HepG2 (cell line): ENCODE measurements at regions not wholly inside any gene's neighbourhood (a gene's known extent, or its start where the extent isn't known, plus 50 kb on each side); places are given as distances from the start of the nearest gene placed in this dataset.
"Not testable (repeated sequence)": the region's sequence is repeated elsewhere in the genome, so short reads cannot be mapped to it uniquely, and the experiment has no call there.

Experiments used
- ATAC-seq: fragments of 200-7000 bp; cut with Tn5 transposase; 3 replicates; pipeline ENCODE4 v1.9.1; 2020; ENCODE audit warnings: mild to moderate bottlenecking, moderate library complexity
- BruUV-seq: library from RNA; stranded (reverse); fragments of 400-500 nt; replicated peaks from 2 replicates; lab custom pipeline; 2021; lab: Mats Ljungman, UMichigan
- CTCF ChIA-PET: fragments of 300-600 bp; formaldehyde crosslinking; extraction: SDS; loops from one replicate; lab custom pipeline; 2021; ENCODE audit warnings: low total read pairs, inconsistent platforms, low intra/inter-chr PET ratio; lab: Yijun Ruan, JAX
- POLR2A ChIA-PET: fragments of 350-600 bp; sonication (Branson Sonifier 250); formaldehyde crosslinking; loops from one replicate; lab custom pipeline; 2020; ENCODE audit warnings: antibody characterized with exemption, inconsistent platforms; lab: Yijun Ruan, JAX
- DNase-seq: peaks from one replicate; pipeline ENCODE4 v3.0.0-alpha.2; 2015; ENCODE audit warnings: low spot score
- FAIRE-seq: peaks from 3 replicates; lab custom pipeline; 2011; peaks lifted over from hg19 to GRCh38; lab: Jason Lieb, UNC
- H2AFZ ChIP-seq: one replicate; pipeline ENCODE4 v1.6.1; 2011; ENCODE audit warnings: low read length, inconsistent platforms
- H3K27ac ChIP-seq: fragments of 300-600 bp; 3 replicates; pipeline ENCODE4 v1.8.0; 2011; ENCODE audit warnings: mixed run types, mild to moderate bottlenecking, mixed read lengths, low read length, inconsistent platforms; ENCODE audit not compliant: insufficient read depth; ENCODE audit errors: extremely low read length
- H3K27me3 ChIP-seq, 2 experiments: fragments of 200-600 bp in 1 of 2; 2 replicates in 1 of 2; 3 replicates in 1 of 2; pipeline versions ENCODE4 v1.6.0 to v1.8.0; 2011; ENCODE audit warnings: low read length in 2 of 2, mild to moderate bottlenecking in 2 of 2, moderate library complexity in 2 of 2, inconsistent platforms in 1 of 2; ENCODE audit not compliant: insufficient read depth in 2 of 2, control insufficient read depth in 1 of 2
- H3K36me3 ChIP-seq, 2 experiments: fragments of 200-600 bp in 1 of 2; replicated peaks in 1 of 2; 2 replicates in 1 of 2; 3 replicates in 1 of 2; pipeline versions ENCODE4 v1.5.1 to v1.8.0; 2011; ENCODE audit warnings: low read length in 2 of 2, inconsistent platforms in 1 of 2; ENCODE audit not compliant: insufficient read depth in 2 of 2, control insufficient read depth in 1 of 2
- H3K4me1 ChIP-seq: 2 replicates; pipeline ENCODE4 v1.5.1; 2012; ENCODE audit warnings: low read length, inconsistent platforms; ENCODE audit not compliant: insufficient read depth
- H3K4me2 ChIP-seq: 2 replicates; pipeline ENCODE4 v1.6.0; 2011; ENCODE audit warnings: low read depth, low read length, inconsistent platforms
- H3K4me3 ChIP-seq, 3 experiments: fragments of 200-600 bp in 1 of 3; sonication (generic), shearing (Covaris generic) in 1 of 3; replicated peaks in 1 of 3; 2 replicates each; pipeline ENCODE4 v1.5.1; 2011 to 2016; ENCODE audit warnings: low read length in 3 of 3, inconsistent platforms in 2 of 3, low read depth in 2 of 3, mild to moderate bottlenecking in 2 of 3, control low read depth in 1 of 3, mixed read lengths in 1 of 3; ENCODE audit not compliant: insufficient read depth in 1 of 3
- H3K79me2 ChIP-seq: one replicate; pipeline ENCODE4 v1.6.1; 2011; ENCODE audit warnings: low read length, inconsistent platforms; ENCODE audit not compliant: insufficient read depth
- H3K9ac ChIP-seq: 2 replicates; pipeline ENCODE4 v1.6.0; 2011; ENCODE audit warnings: mild to moderate bottlenecking, low read depth, low read length, inconsistent platforms; ENCODE audit not compliant: insufficient read depth
- H3K9me3 ChIP-seq: 2 replicates; pipeline ENCODE4 v1.5.1; 2012; ENCODE audit warnings: mild to moderate bottlenecking, low read length
- H4K20me1 ChIP-seq: 2 replicates; pipeline ENCODE4 v1.6.0; 2011; ENCODE audit warnings: inconsistent platforms, mild to moderate bottlenecking, low read length, moderate library complexity; ENCODE audit not compliant: insufficient read depth
- WGBS: methylation state at CpG from one replicate; pipeline ENCODE4 v1.1.6; 2017; ENCODE audit warnings: low lambda C conversion rate; 5-methylcytosine and 5-hydroxymethylcytosine counted together
- in situ Hi-C: cut with HindIII; loops from 2 replicates; pipeline ENCODE4 v1.10.0; 2017; ENCODE audit warnings: low pct_unique_long_range_greater_than_20kb; ENCODE audit not compliant: extremely low pct_ligation_motif_present
- intact Hi-C: fragments of 100-400 bp; cut with micrococcal nuclease; formaldehyde crosslinking; loops from one replicate; pipeline ENCODE4 v1.10.0; 2022; ENCODE audit not compliant: unreplicated experiment

- POLR2A ChIA-PET, result not testable (repeated sequence)
- 86% methylated on average over 1 of the region's 3 CpGs for WGBS
Observed at GRCh38 chr2:111278133-111278532, 157.4 kb downstream of the BCL2L11 start.

DNA sequence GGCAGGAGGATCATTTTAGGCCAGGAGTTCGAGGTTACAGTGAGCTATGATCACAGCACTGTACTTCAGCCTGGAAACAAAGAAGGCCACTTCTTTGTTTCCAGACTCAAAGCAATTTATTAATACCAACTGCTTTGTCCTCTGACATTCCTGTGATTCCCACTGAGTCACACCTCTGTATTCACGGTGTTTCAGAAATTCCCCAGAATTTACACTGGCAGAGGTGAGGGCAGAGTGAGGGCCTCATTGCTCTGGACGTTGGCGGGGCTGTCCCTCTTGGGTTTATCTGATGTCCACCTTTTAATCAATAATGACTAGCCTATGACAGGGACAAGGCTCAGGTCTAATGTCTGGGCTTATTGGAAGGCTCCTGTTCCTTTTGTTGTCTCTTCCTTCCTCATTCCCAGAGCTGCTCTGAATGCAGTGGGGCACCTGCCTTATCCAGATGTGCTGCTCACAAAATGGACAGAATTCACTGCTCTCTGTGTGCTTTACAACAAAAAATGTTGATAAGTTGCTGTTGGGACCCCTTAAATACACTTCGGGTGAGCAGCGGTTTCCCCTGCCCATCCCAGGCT lies 160.1 kb downstream of the BCL2L11 start:
- CTCF ChIA-PET, H3K4me3 ChIP-seq, H3K9me3 ChIP-seq, H3K9ac ChIP-seq, H3K27ac ChIP-seq, BruUV-seq, H3K4me2 ChIP-seq, DNase-seq, H2AFZ ChIP-seq, FAIRE-seq, ATAC-seq, H3K4me1 ChIP-seq, H3K79me2 ChIP-seq, POLR2A ChIA-PET, intact Hi-C loops, H3K27me3 ChIP-seq, in situ Hi-C loops, H4K20me1 ChIP-seq, H3K36me3 ChIP-seq: not testable (repeated sequence)
- WGBS, result 100% methylated on average over 2 of the region's 6 CpGs

More at GRCh38 chr2:111278133-111278532, 157.4 kb downstream of the BCL2L11 start:
- H3K36me3 ChIP-seq, H3K9ac ChIP-seq, intact Hi-C loops, H3K4me1 ChIP-seq, DNase-seq, ATAC-seq, H3K79me2 ChIP-seq, H4K20me1 ChIP-seq, H3K27ac ChIP-seq, H3K4me2 ChIP-seq, H2AFZ ChIP-seq, H3K9me3 ChIP-seq, H3K27me3 ChIP-seq, H3K4me3 ChIP-seq, BruUV-seq, CTCF ChIA-PET, FAIRE-seq, in situ Hi-C loops: not testable (repeated sequence)

GRCh38 chr2:111282162-111282561 lies 161.4 kb downstream of the BCL2L11 start:
- H3K36me3 ChIP-seq, CTCF ChIA-PET, ATAC-seq, H3K79me2 ChIP-seq, in situ Hi-C loops, H3K9ac ChIP-seq, BruUV-seq, H3K9me3 ChIP-seq, H3K27me3 ChIP-seq, DNase-seq, H3K4me3 ChIP-seq, H3K4me1 ChIP-seq, FAIRE-seq, H3K4me2 ChIP-seq, POLR2A ChIA-PET, H4K20me1 ChIP-seq, H2AFZ ChIP-seq, intact Hi-C loops, H3K27ac ChIP-seq: not testable (repeated sequence)
- WGBS, result no CpG with 5 or more reads among the region's 5 CpGs

GRCh38 chr2:111287646-111288568 lies 167.2 kb downstream of the BCL2L11 start:
- H3K27me3 ChIP-seq, H3K9me3 ChIP-seq, H2AFZ ChIP-seq, H3K27ac ChIP-seq, BruUV-seq, POLR2A ChIA-PET, H4K20me1 ChIP-seq, in situ Hi-C loops, H3K4me2 ChIP-seq, H3K4me3 ChIP-seq, H3K9ac ChIP-seq, DNase-seq, intact Hi-C loops, ATAC-seq, H3K79me2 ChIP-seq, H3K36me3 ChIP-seq, CTCF ChIA-PET: not testable (repeated sequence)
- peaks cover 13% of the 10 kb centered on the region for H3K4me1 ChIP-seq
- FAIRE-seq, result peak; percentile 18
- 93% methylated on average over 8 of the region's 9 CpGs for WGBS
